HEK293 (cell line): ENCODE measurements at regions not wholly inside any gene's neighbourhood (a gene's known extent, or its start where the extent isn't known, plus 50 kb on each side); places are given as distances from the start of the nearest gene placed in this dataset.

Source experiments
- CTCF ChIA-PET: fragments of 350-600 bp; formaldehyde crosslinking; extraction: SDS; loops from one replicate; lab custom pipeline; 2021; ENCODE audit warnings: antibody characterized with exemption; lab: Yijun Ruan, JAX
- POLR2A ChIA-PET: fragments of 300-600 bp; formaldehyde crosslinking; extraction: SDS; loops from one replicate; lab custom pipeline; 2020; ENCODE audit warnings: antibody characterized with exemption, inconsistent platforms; lab: Yijun Ruan, JAX
- H3K27ac ChIP-seq: fragments of 200-500 bp; sonication (Bioruptor generic); 2 replicates; pipeline ENCODE4 v1.5.1; 2014; ENCODE audit warnings: low read depth, low read length, control low read depth, inconsistent platforms; ENCODE audit errors: extremely low read depth
- H3K36me3 ChIP-seq, 2 experiments: fragments of 200-500 bp in 1 of 2; sonication (Bioruptor generic) in 1 of 2; 1 replicate in 1 of 2; 2 replicates in 1 of 2; pipeline ENCODE4 v1.5.1; 2014 to 2017; ENCODE audit warnings: inconsistent platforms in 2 of 2, low read length in 2 of 2; ENCODE audit not compliant: control insufficient read depth in 2 of 2, insufficient read depth in 1 of 2
- H3K4me1 ChIP-seq: fragments of 200-500 bp; sonication (Bioruptor generic); 2 replicates; pipeline ENCODE4 v1.5.1; 2014; ENCODE audit warnings: mild to moderate bottlenecking, low read length, inconsistent platforms; ENCODE audit not compliant: control insufficient read depth, insufficient read depth
- H3K4me3 ChIP-seq: 2 replicates; pipeline ENCODE4 v1.5.1; 2011; ENCODE audit warnings: low read depth, mild to moderate bottlenecking, control low read depth, low read length, moderate library complexity
- H3K9me3 ChIP-seq: fragments of 200-500 bp; sonication (Bioruptor generic); 2 replicates; pipeline ENCODE4 v1.5.1; 2014; ENCODE audit warnings: low read depth, low read length, inconsistent platforms; ENCODE audit not compliant: control insufficient read depth, insufficient read depth
- GLIS2 ChIP-seq: fragments of 450-650 bp; formaldehyde crosslinking; IDR thresholded peaks from 2 replicates; pipeline ENCODE4 v1.5.1; 2016; ENCODE audit warnings: missing biosample characterization, missing genetic modification characterization
- PRDM6 ChIP-seq: fragments of 450-650 bp; formaldehyde crosslinking; IDR thresholded peaks from 2 replicates; pipeline ENCODE4 v1.5.1; 2017; ENCODE audit warnings: missing biosample characterization, missing genetic modification characterization
- SALL2 ChIP-seq: fragments of 450-650 bp; formaldehyde crosslinking; IDR thresholded peaks from 2 replicates; pipeline ENCODE4 v1.5.0; 2017; ENCODE audit warnings: missing biosample characterization, mild to moderate bottlenecking, missing genetic modification characterization, borderline replicate concordance
- SCRT1 ChIP-seq: fragments of 450-650 bp; formaldehyde crosslinking; IDR thresholded peaks from 2 replicates; pipeline ENCODE4 v1.5.1; 2016; ENCODE audit warnings: missing biosample characterization, missing genetic modification characterization, borderline replicate concordance
- SP2 ChIP-seq: fragments of 450-650 bp; formaldehyde crosslinking; IDR thresholded peaks from 2 replicates; pipeline ENCODE4 v1.5.1; 2016; ENCODE audit warnings: missing biosample characterization, missing genetic modification characterization
- YY2 ChIP-seq: fragments of 450-650 bp; formaldehyde crosslinking; IDR thresholded peaks from 2 replicates; pipeline ENCODE4 v1.5.1; 2016; ENCODE audit warnings: missing biosample characterization, missing genetic modification characterization
- ZBTB1 ChIP-seq: fragments of 450-650 bp; formaldehyde crosslinking; IDR thresholded peaks from 2 replicates; pipeline ENCODE4 v1.5.1; 2016; ENCODE audit warnings: missing biosample characterization, missing genetic modification characterization
- ZNF132 ChIP-seq: fragments of 450-650 bp; formaldehyde crosslinking; IDR thresholded peaks from 2 replicates; pipeline ENCODE4 v1.5.1; 2017; ENCODE audit warnings: missing biosample characterization, missing genetic modification characterization, borderline replicate concordance
- ZNF292 ChIP-seq: fragments of 450-650 bp; formaldehyde crosslinking; IDR thresholded peaks from 2 replicates; pipeline ENCODE4 v1.5.1; 2016; ENCODE audit warnings: low read depth, missing biosample characterization, missing genetic modification characterization, borderline replicate concordance
- ZNF354C ChIP-seq: fragments of 450-650 bp; formaldehyde crosslinking; IDR thresholded peaks from 2 replicates; pipeline ENCODE4 v1.5.1; 2016; ENCODE audit warnings: missing biosample characterization, missing genetic modification characterization, low read depth, borderline replicate concordance
- ZNF391 ChIP-seq: fragments of 450-650 bp; formaldehyde crosslinking; IDR thresholded peaks from 2 replicates; pipeline ENCODE4 v1.5.1; 2016; ENCODE audit warnings: low read depth, missing biosample characterization, missing genetic modification characterization, borderline replicate concordance
- ZNF404 ChIP-seq: fragments of 450-650 bp; formaldehyde crosslinking; IDR thresholded peaks from 2 replicates; pipeline ENCODE4 v1.5.1; 2017; ENCODE audit warnings: missing biosample characterization, missing genetic modification characterization
- ZNF416 ChIP-seq: fragments of 450-650 bp; formaldehyde crosslinking; IDR thresholded peaks from 2 replicates; pipeline ENCODE4 v1.5.1; 2016; ENCODE audit warnings: missing biosample characterization, missing genetic modification characterization
- ZNF426 ChIP-seq: fragments of 450-650 bp; formaldehyde crosslinking; IDR thresholded peaks from 2 replicates; pipeline ENCODE4 v1.5.1; 2017; ENCODE audit warnings: missing biosample characterization, missing genetic modification characterization, mild to moderate bottlenecking, inconsistent platforms, moderate library complexity
- ZNF48 ChIP-seq: fragments of 450-650 bp; formaldehyde crosslinking; IDR thresholded peaks from 2 replicates; pipeline ENCODE4 v1.5.1; 2016; ENCODE audit warnings: missing biosample characterization, missing genetic modification characterization
- ZNF513 ChIP-seq: fragments of 450-650 bp; IDR thresholded peaks from 2 replicates; pipeline ENCODE4 v1.5.1; 2018; ENCODE audit warnings: missing biosample characterization, missing genetic modification characterization
- ZNF544 ChIP-seq: fragments of 450-650 bp; formaldehyde crosslinking; IDR thresholded peaks from 2 replicates; pipeline ENCODE4 v1.5.0; 2017; ENCODE audit warnings: missing biosample characterization, missing genetic modification characterization
- ZNF596 ChIP-seq: fragments of 450-650 bp; IDR thresholded peaks from 2 replicates; pipeline ENCODE4 v1.5.0; 2018; ENCODE audit warnings: missing biosample characterization, mild to moderate bottlenecking, missing genetic modification characterization, moderate library complexity
- ZNF776 ChIP-seq: fragments of 450-650 bp; formaldehyde crosslinking; IDR thresholded peaks from 2 replicates; pipeline ENCODE4 v1.5.0; 2017; ENCODE audit warnings: missing biosample characterization, missing genetic modification characterization, borderline replicate concordance
- ZNF843 ChIP-seq: fragments of 450-650 bp; formaldehyde crosslinking; IDR thresholded peaks from 2 replicates; pipeline ENCODE4 v1.5.1; 2016; ENCODE audit warnings: missing biosample characterization, missing genetic modification characterization
- TF ChIP-seq, protein P1 (sequence below): fragments of 450-650 bp; formaldehyde crosslinking; IDR thresholded peaks from 2 replicates; pipeline ENCODE4 v1.5.1; 2016; ENCODE audit warnings: missing biosample characterization, missing genetic modification characterization
- TF ChIP-seq, protein P2 (sequence below): fragments of 450-650 bp; formaldehyde crosslinking; IDR thresholded peaks from 2 replicates; pipeline ENCODE4 v1.5.1; 2016; ENCODE audit warnings: missing biosample characterization, missing genetic modification characterization, borderline replicate concordance

DNA sequence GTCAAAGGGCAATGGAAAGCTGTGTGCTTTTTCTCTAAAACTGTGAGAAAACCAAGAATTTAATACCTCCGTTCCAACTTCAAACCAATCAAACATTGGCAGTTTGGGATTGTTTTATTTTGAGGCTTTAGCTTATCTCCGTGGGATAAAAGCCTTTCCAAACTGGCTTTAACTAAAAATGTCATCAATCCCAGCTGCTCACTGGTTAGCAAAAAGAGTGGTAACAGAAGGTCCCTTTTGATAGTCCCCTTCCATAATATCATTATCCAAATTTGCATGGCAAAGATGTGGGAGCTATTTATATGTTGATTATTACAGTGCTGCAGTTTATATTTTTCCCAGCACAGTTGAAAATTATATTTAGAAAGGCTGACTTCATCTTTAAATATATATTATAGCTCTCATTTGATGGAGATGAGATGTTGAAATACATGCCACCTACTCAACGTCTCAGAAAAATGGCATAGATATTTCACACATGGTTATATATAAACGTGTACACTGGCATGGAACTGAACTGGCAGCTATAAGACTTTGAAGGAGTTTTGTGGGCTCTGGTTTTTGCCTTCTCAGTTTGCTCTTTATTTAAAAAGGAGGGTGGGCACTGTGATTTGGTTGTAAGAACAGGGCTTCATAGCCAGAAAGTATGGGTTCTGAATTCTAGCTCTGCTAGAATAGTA, 707.1 kb upstream of the SLIT2 start:
- Histone ChIP-seq H3K9me3 (no peaks in the 10 kb centered on the region), H3K36me3 (no peaks in the 10 kb centered on the region), H3K4me1 (no peaks in the 10 kb centered on the region), H3K27ac (no peak overlapping the region), H3K4me3 (no peak overlapping the region)
- ChIA-PET POLR2A (no interaction called here), CTCF (interaction anchor here (0.5 kb wide), 1 partner anchor 320 kb away, joined by 3 read pairs; no protein-coding TSS in a partner anchor)
- TF ChIP-seq ZNF292 (tag by site-specific recombination): no peak
- no peak for TF ChIP-seq ZNF513 (tag by site-specific recombination)
- TF ChIP-seq ZNF843: no peak
- no peak for TF ChIP-seq ZNF544
- no peak for TF ChIP-seq ZNF426
- TF ChIP-seq ZNF404 (tag by site-specific recombination): no peak
- no peak for TF ChIP-seq ZNF354C
- TF ChIP-seq SALL2 (tag by site-specific recombination): no peak
- no peak for TF ChIP-seq SCRT1 (tag by site-specific recombination)
- TF ChIP-seq, protein P1, sequence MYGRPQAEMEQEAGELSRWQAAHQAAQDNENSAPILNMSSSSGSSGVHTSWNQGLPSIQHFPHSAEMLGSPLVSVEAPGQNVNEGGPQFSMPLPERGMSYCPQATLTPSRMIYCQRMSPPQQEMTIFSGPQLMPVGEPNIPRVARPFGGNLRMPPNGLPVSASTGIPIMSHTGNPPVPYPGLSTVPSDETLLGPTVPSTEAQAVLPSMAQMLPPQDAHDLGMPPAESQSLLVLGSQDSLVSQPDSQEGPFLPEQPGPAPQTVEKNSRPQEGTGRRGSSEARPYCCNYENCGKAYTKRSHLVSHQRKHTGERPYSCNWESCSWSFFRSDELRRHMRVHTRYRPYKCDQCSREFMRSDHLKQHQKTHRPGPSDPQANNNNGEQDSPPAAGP (tag by site-specific recombination): no peak
- no peak for TF ChIP-seq ZNF776
- no peak for TF ChIP-seq SP2 (tag by site-specific recombination)
- no peak for TF ChIP-seq YY2 (tag by site-specific recombination)
- TF ChIP-seq ZNF596 (tag by site-specific recombination): no peak

DNA sequence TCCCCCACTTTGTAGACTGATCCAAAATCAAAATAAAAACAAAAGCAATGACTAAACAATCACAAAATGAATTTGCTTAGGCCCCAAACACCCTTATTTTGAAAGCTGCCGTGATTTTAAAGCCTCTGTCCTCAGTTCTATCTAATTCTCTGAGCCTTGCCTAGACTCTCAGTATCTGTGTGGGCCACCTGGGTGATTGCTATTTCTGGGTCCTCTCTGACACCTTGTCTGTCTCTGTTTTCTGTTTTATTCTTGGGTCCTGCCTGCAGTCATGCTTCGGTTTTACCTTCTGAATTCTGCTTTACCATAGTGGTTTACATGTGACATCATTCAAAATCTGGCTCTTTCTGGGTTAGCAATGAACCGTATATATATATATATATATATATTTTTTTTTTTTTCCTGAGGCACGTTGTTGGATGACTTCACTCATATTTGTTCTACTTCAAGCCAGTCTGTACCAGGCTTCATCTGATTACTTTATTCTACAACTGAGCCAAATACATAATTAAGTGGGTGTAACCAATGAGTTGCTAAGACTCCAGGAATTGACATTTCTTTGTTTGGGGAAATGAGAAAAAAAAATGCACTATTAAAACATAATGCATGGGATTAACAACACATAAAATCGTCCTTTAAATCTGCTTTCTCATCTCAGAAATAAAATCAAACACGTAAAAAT, 710.7 kb upstream of the SLIT2 start:
- CTCF ChIA-PET: no interaction called here
- POLR2A ChIA-PET: no interaction called here
- Histone ChIP-seq H3K4me3 (no peak overlapping the region), H3K36me3 (no peaks in the 10 kb centered on the region), H3K27ac (no peak overlapping the region), H3K9me3 (no peaks in the 10 kb centered on the region), H3K4me1 (no peaks in the 10 kb centered on the region)
- TF ChIP-seq, protein P2, sequence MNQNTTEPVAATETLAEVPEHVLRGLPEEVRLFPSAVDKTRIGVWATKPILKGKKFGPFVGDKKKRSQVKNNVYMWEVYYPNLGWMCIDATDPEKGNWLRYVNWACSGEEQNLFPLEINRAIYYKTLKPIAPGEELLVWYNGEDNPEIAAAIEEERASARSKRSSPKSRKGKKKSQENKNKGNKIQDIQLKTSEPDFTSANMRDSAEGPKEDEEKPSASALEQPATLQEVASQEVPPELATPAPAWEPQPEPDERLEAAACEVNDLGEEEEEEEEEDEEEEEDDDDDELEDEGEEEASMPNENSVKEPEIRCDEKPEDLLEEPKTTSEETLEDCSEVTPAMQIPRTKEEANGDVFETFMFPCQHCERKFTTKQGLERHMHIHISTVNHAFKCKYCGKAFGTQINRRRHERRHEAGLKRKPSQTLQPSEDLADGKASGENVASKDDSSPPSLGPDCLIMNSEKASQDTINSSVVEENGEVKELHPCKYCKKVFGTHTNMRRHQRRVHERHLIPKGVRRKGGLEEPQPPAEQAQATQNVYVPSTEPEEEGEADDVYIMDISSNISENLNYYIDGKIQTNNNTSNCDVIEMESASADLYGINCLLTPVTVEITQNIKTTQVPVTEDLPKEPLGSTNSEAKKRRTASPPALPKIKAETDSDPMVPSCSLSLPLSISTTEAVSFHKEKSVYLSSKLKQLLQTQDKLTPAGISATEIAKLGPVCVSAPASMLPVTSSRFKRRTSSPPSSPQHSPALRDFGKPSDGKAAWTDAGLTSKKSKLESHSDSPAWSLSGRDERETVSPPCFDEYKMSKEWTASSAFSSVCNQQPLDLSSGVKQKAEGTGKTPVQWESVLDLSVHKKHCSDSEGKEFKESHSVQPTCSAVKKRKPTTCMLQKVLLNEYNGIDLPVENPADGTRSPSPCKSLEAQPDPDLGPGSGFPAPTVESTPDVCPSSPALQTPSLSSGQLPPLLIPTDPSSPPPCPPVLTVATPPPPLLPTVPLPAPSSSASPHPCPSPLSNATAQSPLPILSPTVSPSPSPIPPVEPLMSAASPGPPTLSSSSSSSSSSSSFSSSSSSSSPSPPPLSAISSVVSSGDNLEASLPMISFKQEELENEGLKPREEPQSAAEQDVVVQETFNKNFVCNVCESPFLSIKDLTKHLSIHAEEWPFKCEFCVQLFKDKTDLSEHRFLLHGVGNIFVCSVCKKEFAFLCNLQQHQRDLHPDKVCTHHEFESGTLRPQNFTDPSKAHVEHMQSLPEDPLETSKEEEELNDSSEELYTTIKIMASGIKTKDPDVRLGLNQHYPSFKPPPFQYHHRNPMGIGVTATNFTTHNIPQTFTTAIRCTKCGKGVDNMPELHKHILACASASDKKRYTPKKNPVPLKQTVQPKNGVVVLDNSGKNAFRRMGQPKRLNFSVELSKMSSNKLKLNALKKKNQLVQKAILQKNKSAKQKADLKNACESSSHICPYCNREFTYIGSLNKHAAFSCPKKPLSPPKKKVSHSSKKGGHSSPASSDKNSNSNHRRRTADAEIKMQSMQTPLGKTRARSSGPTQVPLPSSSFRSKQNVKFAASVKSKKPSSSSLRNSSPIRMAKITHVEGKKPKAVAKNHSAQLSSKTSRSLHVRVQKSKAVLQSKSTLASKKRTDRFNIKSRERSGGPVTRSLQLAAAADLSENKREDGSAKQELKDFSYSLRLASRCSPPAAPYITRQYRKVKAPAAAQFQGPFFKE (tag by site-specific recombination): no peak
- TF ChIP-seq ZBTB1 (tag by site-specific recombination): no peak
- no peak for TF ChIP-seq ZNF416 (tag by site-specific recombination)
- no peak for TF ChIP-seq ZNF48 (tag by site-specific recombination)
- TF ChIP-seq ZNF132 (tag by site-specific recombination): no peak
- TF ChIP-seq ZNF391: no peak
- no peak for TF ChIP-seq PRDM6 (tag by site-specific recombination)
- no peak for TF ChIP-seq GLIS2 (tag by site-specific recombination)
